ENCODE measurements at regions not wholly inside any gene's neighbourhood (a gene's known extent, or its start where the extent isn't known, plus 50 kb on each side); places are given as distances from the start of the nearest gene placed in this dataset.

DNA sequence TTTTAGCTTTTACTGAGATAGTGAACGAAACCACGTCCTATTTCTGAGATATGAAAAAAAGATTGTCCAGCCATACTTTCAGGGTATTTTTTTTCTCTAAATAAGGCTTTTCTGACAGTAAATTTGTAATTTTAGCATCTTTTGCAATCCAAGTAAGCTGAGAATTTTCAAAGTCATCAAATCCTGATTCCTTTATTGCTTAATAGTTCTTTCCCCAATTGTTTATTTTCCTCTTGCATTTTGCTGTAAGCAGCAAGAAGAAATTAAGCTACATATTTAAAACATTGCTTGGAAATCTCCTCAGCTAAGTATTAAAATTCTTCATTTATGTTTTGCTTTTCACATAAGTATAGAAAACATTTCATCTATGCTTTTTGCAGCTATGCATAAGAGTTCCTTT lies 493.3 kb upstream of the CCDC179 start:
- no peaks in the 10 kb centered on the region for H3K9me2 ChIP-seq (ENCODE audit: insufficient read depth)
- no peaks in the 10 kb centered on the region for H3K4me1 ChIP-seq (ENCODE audit: insufficient read depth)
- H3K27ac ChIP-seq, result no peak overlapping the region
- no peak overlapping the region for H3K9ac ChIP-seq
- H3K36me3 ChIP-seq (ENCODE audit: low read depth), result no peaks in the 10 kb centered on the region
- no peaks in the 10 kb centered on the region for H4K20me1 ChIP-seq (ENCODE audit: insufficient read depth)
- TF ChIP-seq EZH2phosphoT487 (IDR thresholded peaks at IDR 0.05; ENCODE audit: insufficient read depth, low read depth) (no peak), EZH2 (IDR thresholded peaks at IDR 0.05; ENCODE audit: insufficient read depth, poor library complexity, severe bottlenecking) (no peak)
- in situ Hi-C loops (cut with MboI), result no loop called here
- no peak overlapping the region for H3K4me2 ChIP-seq (ENCODE audit: unreplicated experiment)
- no peaks in the 10 kb centered on the region for H3K9me3 ChIP-seq (ENCODE audit: low read depth)
- H3K79me2 ChIP-seq (ENCODE audit: insufficient read depth), result no peaks in the 10 kb centered on the region
- no peak overlapping the region for H3K4me3 ChIP-seq
- H3F3A ChIP-seq (ENCODE audit: insufficient read depth), result no peaks in the 10 kb centered on the region
- no peak for DNase-seq
- WGBS, 2 experiments (ENCODE audit: low coverage in 1 of 2, low lambda C conversion rate in 2 of 2, missing lambda C conversion rate in 2 of 2), result 61 to 74% methylated on average over 2 of the region's 2 CpGs
- no peaks in the 10 kb centered on the region for H3K27me3 ChIP-seq (replicated peaks; ENCODE audit: insufficient read depth)
- H2AFZ ChIP-seq, result no peak overlapping the region

DNA sequence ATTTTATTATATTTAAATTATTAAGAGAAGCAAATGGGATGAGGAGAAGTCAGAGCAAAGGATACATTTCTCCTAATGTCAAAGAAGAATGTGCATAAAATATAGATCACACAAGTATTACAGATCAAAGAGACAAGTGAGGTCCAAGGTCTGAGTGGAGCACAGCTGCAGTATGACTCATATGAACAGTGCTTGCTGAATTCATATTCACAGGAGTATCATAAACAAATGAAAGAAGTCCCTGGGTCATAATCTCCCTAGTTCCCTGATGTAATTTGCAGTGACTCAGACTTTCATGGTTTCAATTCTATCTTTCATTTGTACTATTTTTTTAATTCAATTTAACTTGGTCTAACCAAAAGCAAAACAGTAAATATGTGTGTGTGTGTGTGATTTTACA lies 499.0 kb upstream of the CCDC179 start:
- H3K9ac ChIP-seq, result no peak overlapping the region
- TF ChIP-seq EZH2 (IDR thresholded peaks at IDR 0.05; ENCODE audit: insufficient read depth, poor library complexity, severe bottlenecking) (no peak), EZH2phosphoT487 (IDR thresholded peaks at IDR 0.05; ENCODE audit: insufficient read depth, low read depth) (no peak)
- H3K9me3 ChIP-seq (ENCODE audit: low read depth), result no peaks in the 10 kb centered on the region
- H3K9me2 ChIP-seq (ENCODE audit: insufficient read depth), result no peaks in the 10 kb centered on the region
- no peaks in the 10 kb centered on the region for H3K27me3 ChIP-seq (replicated peaks; ENCODE audit: insufficient read depth)
- peak overlapping the region; percentile 25 for H3K4me2 ChIP-seq (ENCODE audit: unreplicated experiment)
- no peaks in the 10 kb centered on the region for H3K79me2 ChIP-seq (ENCODE audit: insufficient read depth)
- H3F3A ChIP-seq (ENCODE audit: insufficient read depth), result no peaks in the 10 kb centered on the region
- H3K4me1 ChIP-seq (ENCODE audit: insufficient read depth), result peaks cover 10% of the 10 kb centered on the region
- no peak overlapping the region for H2AFZ ChIP-seq
- in situ Hi-C loops (cut with MboI), result no loop called here
- no peaks in the 10 kb centered on the region for H4K20me1 ChIP-seq (ENCODE audit: insufficient read depth)
- no peak overlapping the region for H3K4me3 ChIP-seq
- peak; percentile 72 for DNase-seq
- H3K27ac ChIP-seq, result no peak overlapping the region
- H3K36me3 ChIP-seq (ENCODE audit: low read depth), result no peaks in the 10 kb centered on the region

DNA sequence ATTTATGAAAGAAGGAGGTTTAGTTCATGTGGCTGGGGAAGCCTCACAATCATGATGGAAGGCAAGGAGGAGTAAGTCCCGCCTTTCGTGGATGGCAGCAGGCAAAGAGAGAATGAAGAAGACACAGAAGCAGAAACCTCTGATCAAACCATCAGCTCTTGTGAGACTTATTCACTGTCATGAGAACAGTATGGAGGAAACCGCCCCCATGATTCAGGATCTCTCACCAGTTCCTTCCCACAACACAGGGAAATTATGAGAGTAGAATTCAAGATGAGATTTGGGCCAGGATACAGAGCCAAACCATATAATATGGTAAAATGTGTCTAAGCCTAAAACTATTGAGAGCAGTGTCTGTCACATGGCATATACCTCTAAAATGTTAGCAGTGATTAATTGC lies 503.8 kb upstream of the CCDC179 start:
- no peak overlapping the region for H3K27ac ChIP-seq
- H3K27me3 ChIP-seq (replicated peaks; ENCODE audit: insufficient read depth), result peaks cover 4% of the 10 kb centered on the region; the same call in 1 of the 2 replicates
- 80 to 85% methylated on average over 3 of the region's 3 CpGs for WGBS, 2 experiments (ENCODE audit: low coverage in 1 of 2, low lambda C conversion rate in 2 of 2, missing lambda C conversion rate in 2 of 2)
- no peaks in the 10 kb centered on the region for H4K20me1 ChIP-seq (ENCODE audit: insufficient read depth)
- no peak overlapping the region for H3K4me2 ChIP-seq (ENCODE audit: unreplicated experiment)
- no peak overlapping the region for H3K9ac ChIP-seq
- H2AFZ ChIP-seq, result no peak overlapping the region
- no peaks in the 10 kb centered on the region for H3K9me2 ChIP-seq (ENCODE audit: insufficient read depth)
- no peak overlapping the region for H3K4me3 ChIP-seq
- peaks cover 6% of the 10 kb centered on the region for H3K4me1 ChIP-seq (ENCODE audit: insufficient read depth)
- DNase-seq, result peak; percentile 4
- no peaks in the 10 kb centered on the region for H3F3A ChIP-seq (ENCODE audit: insufficient read depth)
- no peak for TF ChIP-seq EZH2phosphoT487 (IDR thresholded peaks at IDR 0.05; ENCODE audit: insufficient read depth, low read depth)
- no peak for TF ChIP-seq EZH2 (IDR thresholded peaks at IDR 0.05; ENCODE audit: insufficient read depth, poor library complexity, severe bottlenecking)
- H3K9me3 ChIP-seq (ENCODE audit: low read depth), result no peaks in the 10 kb centered on the region
- H3K36me3 ChIP-seq (ENCODE audit: low read depth), result no peaks in the 10 kb centered on the region
- in situ Hi-C loops (cut with MboI), result no loop called here
- no peaks in the 10 kb centered on the region for H3K79me2 ChIP-seq (ENCODE audit: insufficient read depth)

DNA sequence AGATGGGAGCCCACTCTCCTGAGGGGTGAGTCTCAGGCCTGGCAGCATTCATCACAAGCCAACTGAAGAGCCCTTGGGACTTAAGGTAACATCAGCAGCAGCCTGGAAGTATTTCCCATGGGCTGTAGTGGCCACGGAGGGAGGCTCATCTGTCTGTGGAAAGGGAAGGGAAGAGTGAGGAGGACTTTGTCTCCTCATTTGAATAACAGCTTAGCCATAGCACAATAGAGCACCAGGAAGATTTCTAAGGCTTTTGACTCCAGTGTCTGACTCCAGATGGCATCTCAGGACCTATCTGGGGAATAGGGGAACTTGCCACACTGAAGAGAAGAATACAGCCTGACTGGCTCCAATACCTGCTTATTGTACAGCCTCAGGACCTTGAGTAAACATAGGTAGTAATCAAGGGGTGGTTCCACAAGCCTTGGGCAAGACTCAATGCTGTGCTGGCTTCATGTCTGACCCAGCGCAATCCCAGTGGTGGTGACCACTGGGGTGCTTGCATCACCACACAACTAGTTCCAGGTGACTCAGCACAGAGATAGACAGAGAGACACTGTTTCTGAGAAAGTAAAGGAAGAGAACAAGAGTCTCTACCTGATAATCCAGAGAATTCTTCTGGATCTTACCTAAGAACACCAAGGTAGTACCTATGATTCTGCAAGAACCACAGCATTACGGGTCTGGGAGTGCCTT lies 510.5 kb upstream of the CCDC179 start:
- 23 to 43% methylated on average over 3 of the region's 3 CpGs for WGBS, 2 experiments (ENCODE audit: low coverage in 1 of 2, low lambda C conversion rate in 2 of 2, missing lambda C conversion rate in 2 of 2)
- no peaks in the 10 kb centered on the region for H3K4me1 ChIP-seq (ENCODE audit: insufficient read depth)
- no peak overlapping the region for H3K4me2 ChIP-seq (ENCODE audit: unreplicated experiment)
- H3K27ac ChIP-seq, result no peak overlapping the region
- no peaks in the 10 kb centered on the region for H3K9me2 ChIP-seq (ENCODE audit: insufficient read depth)
- no peaks in the 10 kb centered on the region for H4K20me1 ChIP-seq (ENCODE audit: insufficient read depth)
- no peaks in the 10 kb centered on the region for H3K79me2 ChIP-seq (ENCODE audit: insufficient read depth)
- no peaks in the 10 kb centered on the region for H3K9me3 ChIP-seq (ENCODE audit: low read depth)
- H3K4me3 ChIP-seq, result no peak overlapping the region
- no peak overlapping the region for H3K9ac ChIP-seq
- peak; percentile 12 for DNase-seq
- in situ Hi-C loops (cut with MboI), result no loop called here
- TF ChIP-seq EZH2phosphoT487 (IDR thresholded peaks at IDR 0.05; ENCODE audit: insufficient read depth, low read depth), result no peak
- no peak for TF ChIP-seq EZH2 (IDR thresholded peaks at IDR 0.05; ENCODE audit: insufficient read depth, poor library complexity, severe bottlenecking)
- peaks cover 4% of the 10 kb centered on the region; the same call in 1 of the 2 replicates for H3K27me3 ChIP-seq (replicated peaks; ENCODE audit: insufficient read depth)
- no peaks in the 10 kb centered on the region for H3K36me3 ChIP-seq (ENCODE audit: low read depth)
- no peaks in the 10 kb centered on the region for H3F3A ChIP-seq (ENCODE audit: insufficient read depth)
- no peak overlapping the region for H2AFZ ChIP-seq

DNA sequence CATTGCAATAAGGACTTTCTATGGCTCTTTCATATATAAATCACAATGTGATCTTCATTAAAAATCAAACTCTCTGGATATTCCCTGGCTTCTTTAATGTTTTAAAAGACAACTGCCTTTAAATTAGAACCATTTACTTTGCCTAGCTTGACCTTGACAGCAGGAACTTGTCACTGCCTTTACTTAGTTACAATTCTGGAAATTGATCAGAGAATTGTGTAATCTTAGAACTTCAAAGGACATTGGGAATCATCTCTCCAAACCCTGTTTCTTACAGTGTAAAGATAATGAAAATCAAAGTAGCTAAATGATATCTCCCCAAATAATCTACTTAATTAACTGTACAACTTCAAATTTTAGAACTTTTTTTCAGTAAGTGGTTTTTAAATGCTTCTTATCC lies 517.6 kb upstream of the CCDC179 start:
- H3K27ac ChIP-seq, result no peak overlapping the region
- H3K79me2 ChIP-seq (ENCODE audit: insufficient read depth), result no peaks in the 10 kb centered on the region
- H3K4me3 ChIP-seq, result no peak overlapping the region
- H3K27me3 ChIP-seq (replicated peaks; ENCODE audit: insufficient read depth), result no peaks in the 10 kb centered on the region
- H2AFZ ChIP-seq, result no peak overlapping the region
- no peak for DNase-seq
- H3K36me3 ChIP-seq (ENCODE audit: low read depth), result no peaks in the 10 kb centered on the region
- no peaks in the 10 kb centered on the region for H3K4me1 ChIP-seq (ENCODE audit: insufficient read depth)
- no peaks in the 10 kb centered on the region for H3F3A ChIP-seq (ENCODE audit: insufficient read depth)
- no peak for TF ChIP-seq EZH2phosphoT487 (IDR thresholded peaks at IDR 0.05; ENCODE audit: insufficient read depth, low read depth)
- no peak for TF ChIP-seq EZH2 (IDR thresholded peaks at IDR 0.05; ENCODE audit: insufficient read depth, poor library complexity, severe bottlenecking)
- H3K9me2 ChIP-seq (ENCODE audit: insufficient read depth), result no peaks in the 10 kb centered on the region
- H3K9me3 ChIP-seq (ENCODE audit: low read depth), result no peaks in the 10 kb centered on the region
- in situ Hi-C loops (cut with MboI), result no loop called here
- H4K20me1 ChIP-seq (ENCODE audit: insufficient read depth), result no peaks in the 10 kb centered on the region
- no peak overlapping the region for H3K4me2 ChIP-seq (ENCODE audit: unreplicated experiment)
- no peak overlapping the region for H3K9ac ChIP-seq

All from GM23248 (cell line).